GM23248 (cell line): ENCODE measurements at regions not wholly inside any gene's neighbourhood (a gene's known extent, or its start where the extent isn't known, plus 50 kb on each side); places are given as distances from the start of the nearest gene placed in this dataset.

Source experiments
- DNase-seq: peaks from one replicate; pipeline ENCODE4 v3.0.0-alpha.2; 2015
- H2AFZ ChIP-seq: fragments of 200-600 bp; sonication (generic); 2 replicates; pipeline ENCODE4 v1.6.1; 2016; ENCODE audit warnings: antibody characterized with exemption
- H3F3A ChIP-seq: fragments of 200-600 bp; sonication (generic); 2 replicates; pipeline ENCODE4 v1.6.1; 2016; ENCODE audit warnings: mild to moderate bottlenecking, antibody characterized with exemption, mixed run types; ENCODE audit not compliant: insufficient read depth
- H3K27ac ChIP-seq: fragments of 200-600 bp; sonication (generic); 2 replicates; pipeline ENCODE4 v1.5.1; 2016; ENCODE audit warnings: mild to moderate bottlenecking
- H3K27me3 ChIP-seq: fragments of 200-600 bp; sonication (generic); replicated peaks from 2 replicates; pipeline ENCODE4 v1.6.1; 2016; ENCODE audit warnings: mild to moderate bottlenecking; ENCODE audit not compliant: insufficient read depth
- H3K36me3 ChIP-seq: fragments of 200-600 bp; sonication (generic); 2 replicates; pipeline ENCODE4 v1.6.1; 2016; ENCODE audit warnings: low read depth, mild to moderate bottlenecking
- H3K4me1 ChIP-seq: fragments of 200-600 bp; sonication (generic); 2 replicates; pipeline ENCODE4 v1.6.1; 2016; ENCODE audit warnings: mild to moderate bottlenecking; ENCODE audit not compliant: insufficient read depth
- H3K4me2 ChIP-seq: fragments of 200-600 bp; sonication (generic); one replicate; pipeline ENCODE4 v1.6.1; 2016; ENCODE audit warnings: mild to moderate bottlenecking; ENCODE audit not compliant: unreplicated experiment
- H3K4me3 ChIP-seq: fragments of 200-600 bp; sonication (generic); 2 replicates; pipeline ENCODE4 v1.5.1; 2016; ENCODE audit warnings: mild to moderate bottlenecking
- H3K79me2 ChIP-seq: fragments of 200-600 bp; sonication (generic); 2 replicates; pipeline ENCODE4 v1.6.1; 2016; ENCODE audit warnings: mild to moderate bottlenecking; ENCODE audit not compliant: insufficient read depth
- H3K9ac ChIP-seq: fragments of 200-600 bp; sonication (generic); 2 replicates; pipeline ENCODE4 v1.6.1; 2016; ENCODE audit warnings: mild to moderate bottlenecking
- H3K9me2 ChIP-seq: fragments of 200-600 bp; sonication (generic); 2 replicates; pipeline ENCODE4 v1.6.1; 2016; ENCODE audit warnings: mixed run types, mild to moderate bottlenecking, moderate library complexity; ENCODE audit not compliant: insufficient read depth
- H3K9me3 ChIP-seq: fragments of 200-600 bp; sonication (generic); one replicate; pipeline ENCODE4 v1.6.1; 2017; ENCODE audit warnings: low read depth
- H4K20me1 ChIP-seq: fragments of 200-600 bp; sonication (generic); 2 replicates; pipeline ENCODE4 v1.6.0; 2016; ENCODE audit not compliant: insufficient read depth
- EZH2 ChIP-seq: fragments of 200-600 bp; sonication (generic); IDR thresholded peaks from 2 replicates; pipeline ENCODE4 v1.6.1; 2018; ENCODE audit warnings: antibody characterized with exemption, mild to moderate bottlenecking; ENCODE audit not compliant: insufficient read depth, poor library complexity, severe bottlenecking
- EZH2phosphoT487 ChIP-seq: fragments of 200-600 bp; sonication (generic); IDR thresholded peaks from 2 replicates; pipeline ENCODE4 v1.6.1; 2018; ENCODE audit warnings: antibody characterized with exemption, moderate library complexity, mild to moderate bottlenecking, low read depth; ENCODE audit not compliant: insufficient read depth
- WGBS, 2 experiments: methylation state at CpG; one replicate each; pipeline ENCODE4 v1.1.6; 2015 to 2017; ENCODE audit warnings: low lambda C conversion rate in 2 of 2, low coverage in 1 of 2; ENCODE audit errors: missing lambda C conversion rate in 2 of 2; 5-methylcytosine and 5-hydroxymethylcytosine counted together
- in situ Hi-C: fragments of 300-500 bp; cut with MboI; formaldehyde crosslinking; loops from 2 replicates; pipeline ENCODE4 v1.15.0; 2020

DNA sequence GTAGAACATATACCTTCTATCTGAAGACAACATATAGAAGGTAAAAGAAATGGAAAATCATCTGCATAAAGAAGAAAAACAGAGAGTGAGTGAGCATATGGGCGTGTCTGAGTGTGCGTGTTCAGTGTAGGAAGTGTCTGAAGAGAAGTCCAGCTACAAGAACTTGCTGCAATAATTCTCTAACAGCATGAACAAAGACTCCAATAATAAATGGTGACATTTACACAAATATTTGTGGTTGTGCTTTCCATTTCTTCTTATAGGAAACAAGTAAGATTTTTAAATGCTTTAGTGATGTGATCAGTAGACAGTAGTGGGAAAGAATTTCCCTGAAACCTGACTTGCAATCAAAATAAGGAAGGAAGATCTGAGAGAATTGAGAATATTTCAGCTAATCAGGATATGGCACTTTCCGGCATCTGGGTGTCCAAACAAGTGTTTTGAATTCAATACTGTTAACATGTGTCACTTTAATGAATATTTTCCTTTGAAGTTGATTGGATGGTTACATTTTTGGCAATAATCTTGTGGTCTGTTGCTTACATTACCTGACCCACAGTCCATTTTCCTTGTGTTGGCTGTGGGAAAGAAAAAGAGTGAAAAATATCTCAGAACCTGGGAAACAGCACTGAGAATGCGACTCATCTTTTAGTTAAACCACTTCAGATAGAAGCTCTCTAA lies 154.0 kb downstream of the TGFB2 start:
- WGBS, 2 experiments, result 11 to 14% methylated on average over 4 of the region's 4 CpGs
- in situ Hi-C loops, result no loop called here
- Histone ChIP-seq H4K20me1 (no peaks in the 10 kb centered on the region), H3K4me1 (peaks cover 40% of the 10 kb centered on the region), H3K9ac (peak overlapping the region; percentile 80), H3K27me3 (no peaks in the 10 kb centered on the region), H2AFZ (peak overlapping the region; percentile 46), H3K9me2 (no peaks in the 10 kb centered on the region), H3K4me2 (peak overlapping the region; percentile 81), H3K27ac (peak overlapping the region; percentile 95), H3K79me2 (no peaks in the 10 kb centered on the region), H3K4me3 (peak overlapping the region; percentile 70), H3K9me3 (no peaks in the 10 kb centered on the region), H3F3A (peaks cover 31% of the 10 kb centered on the region), H3K36me3 (no peaks in the 10 kb centered on the region)
- DNase-seq, result peak; percentile 85
- TF ChIP-seq EZH2 (no peak), EZH2phosphoT487 (no peak)

DNA sequence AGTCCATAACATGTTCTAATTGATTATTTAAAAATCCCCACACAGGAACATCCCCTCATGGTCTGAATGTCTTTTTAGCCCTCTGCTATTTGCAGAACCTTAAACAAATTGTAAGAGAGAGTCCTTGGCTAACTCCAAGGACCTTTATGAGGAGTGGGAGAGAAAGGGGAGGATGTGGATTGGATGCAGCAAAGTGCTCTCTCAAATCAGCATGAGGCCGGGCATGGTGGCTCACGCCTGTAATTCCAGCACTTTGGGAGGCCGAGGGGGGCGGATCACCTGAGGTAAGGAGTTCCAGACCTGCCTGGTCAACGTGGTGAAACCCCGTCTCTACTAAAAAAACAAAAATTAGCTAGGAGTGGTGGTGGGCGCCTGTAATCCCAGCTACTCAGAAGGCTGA lies 154.8 kb downstream of the TGFB2 start:
- Histone ChIP-seq H3F3A (peaks cover 31% of the 10 kb centered on the region), H3K4me2 (peak overlapping the region; percentile 81), H3K9me2 (no peaks in the 10 kb centered on the region), H3K4me1 (peaks cover 40% of the 10 kb centered on the region), H3K79me2 (no peaks in the 10 kb centered on the region), H3K9me3 (no peaks in the 10 kb centered on the region), H3K9ac (peak overlapping the region; percentile 80), H3K4me3 (peak overlapping the region; percentile 70), H3K36me3 (no peaks in the 10 kb centered on the region), H4K20me1 (no peaks in the 10 kb centered on the region), H3K27ac (peak overlapping the region; percentile 95), H3K27me3 (no peaks in the 10 kb centered on the region), H2AFZ (peak overlapping the region; percentile 46)
- no peak for DNase-seq
- TF ChIP-seq EZH2 (no peak), EZH2phosphoT487 (no peak)
- 92 to 93% methylated on average over 7 of the region's 7 CpGs for WGBS, 2 experiments
- in situ Hi-C loops, result no loop called here

DNA sequence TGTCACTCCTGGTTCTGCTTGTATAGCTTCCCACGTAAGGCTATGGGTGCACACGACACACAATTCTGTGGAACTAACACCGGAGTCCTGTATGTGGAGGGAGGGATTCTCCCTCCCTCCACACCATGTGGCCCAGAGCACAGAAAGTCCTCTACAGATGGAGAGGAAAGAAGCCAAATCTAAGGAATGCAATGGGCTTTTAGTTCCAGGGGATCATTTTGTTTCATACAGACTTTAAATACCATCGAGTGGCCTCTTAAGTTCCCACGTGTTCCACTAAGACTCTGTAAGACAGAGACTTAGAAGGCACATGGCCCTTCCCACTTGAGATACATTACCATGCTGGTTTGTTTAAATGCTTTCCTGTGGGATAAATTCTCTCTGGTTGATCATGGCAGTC lies 156.0 kb downstream of the TGFB2 start:
- TF ChIP-seq EZH2phosphoT487 (no peak), EZH2 (no peak)
- no peak for DNase-seq
- Histone ChIP-seq H3F3A (peaks cover 31% of the 10 kb centered on the region), H4K20me1 (no peaks in the 10 kb centered on the region), H2AFZ (no peak overlapping the region), H3K36me3 (no peaks in the 10 kb centered on the region), H3K4me1 (peaks cover 35% of the 10 kb centered on the region), H3K79me2 (no peaks in the 10 kb centered on the region), H3K4me3 (no peak overlapping the region), H3K9me3 (no peaks in the 10 kb centered on the region), H3K9me2 (no peaks in the 10 kb centered on the region), H3K27me3 (no peaks in the 10 kb centered on the region), H3K4me2 (no peak overlapping the region), H3K27ac (no peak overlapping the region), H3K9ac (no peak overlapping the region)
- WGBS, 2 experiments, result 41 to 48% methylated on average over 5 of the region's 5 CpGs
- in situ Hi-C loops, result no loop called here

DNA sequence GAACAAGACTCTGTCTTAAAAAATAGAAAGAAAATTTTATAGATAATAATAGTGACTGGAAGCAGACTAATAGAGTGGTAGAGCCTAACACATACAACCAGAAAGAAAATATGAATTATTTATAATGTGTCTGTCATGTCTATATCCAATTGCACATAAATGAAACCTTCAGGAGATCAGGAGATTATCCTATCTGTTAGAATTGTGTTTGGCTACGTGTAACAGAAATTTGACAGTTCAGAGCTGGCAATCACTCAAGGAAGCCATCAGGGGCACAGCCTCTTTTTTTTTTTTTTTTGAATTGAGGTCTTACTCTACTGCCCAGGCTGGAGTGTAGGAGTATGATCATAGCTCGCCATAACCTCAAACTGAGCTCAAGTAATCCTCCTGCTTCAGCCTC lies 157.2 kb downstream of the TGFB2 start:
- H3K79me2 ChIP-seq, result no peaks in the 10 kb centered on the region
- no peak overlapping the region for H3K4me3 ChIP-seq
- DNase-seq, result no peak
- no peak overlapping the region for H3K4me2 ChIP-seq
- no peaks in the 10 kb centered on the region for H3K36me3 ChIP-seq
- H3K4me1 ChIP-seq, result peaks cover 26% of the 10 kb centered on the region
- in situ Hi-C loops, result no loop called here
- H4K20me1 ChIP-seq, result no peaks in the 10 kb centered on the region
- no peak overlapping the region for H2AFZ ChIP-seq
- no peaks in the 10 kb centered on the region for H3K27me3 ChIP-seq
- 85 to 87% methylated on average over 2 of the region's 2 CpGs for WGBS, 2 experiments
- H3K9me3 ChIP-seq, result no peaks in the 10 kb centered on the region
- TF ChIP-seq EZH2phosphoT487, result no peak
- no peak for TF ChIP-seq EZH2
- no peak overlapping the region for H3K27ac ChIP-seq
- H3K9ac ChIP-seq, result no peak overlapping the region
- no peaks in the 10 kb centered on the region for H3K9me2 ChIP-seq
- H3F3A ChIP-seq, result peaks cover 28% of the 10 kb centered on the region

DNA sequence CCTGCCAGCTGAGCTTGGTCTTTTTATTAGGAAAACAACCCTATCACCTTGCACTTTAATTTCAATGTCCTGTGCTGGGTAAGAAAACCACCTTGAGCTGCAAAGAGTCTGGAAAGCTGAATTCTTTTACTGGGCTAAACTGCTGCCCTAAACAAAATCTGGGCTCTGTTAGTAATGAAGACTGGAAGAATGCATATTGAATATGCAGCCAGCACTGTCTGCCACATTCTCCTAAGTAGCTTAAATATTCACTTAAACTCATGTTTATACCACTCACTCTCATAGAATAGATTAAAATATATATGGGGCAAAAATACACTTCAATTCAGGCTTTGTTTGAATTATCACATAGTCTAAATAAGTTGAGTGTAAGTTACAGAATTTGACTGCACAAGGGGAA lies 158.0 kb downstream of the TGFB2 start:
- Histone ChIP-seq H3K36me3 (no peaks in the 10 kb centered on the region), H3K79me2 (no peaks in the 10 kb centered on the region), H3K9me3 (no peaks in the 10 kb centered on the region), H3K27ac (no peak overlapping the region), H3F3A (peaks cover 21% of the 10 kb centered on the region), H3K4me1 (peaks cover 19% of the 10 kb centered on the region), H3K9ac (no peak overlapping the region), H2AFZ (no peak overlapping the region), H3K27me3 (no peaks in the 10 kb centered on the region), H3K9me2 (no peaks in the 10 kb centered on the region), H3K4me2 (no peak overlapping the region), H3K4me3 (no peak overlapping the region), H4K20me1 (no peaks in the 10 kb centered on the region)
- TF ChIP-seq EZH2, result no peak
- no peak for TF ChIP-seq EZH2phosphoT487
- no peak for DNase-seq
- in situ Hi-C loops, result no loop called here
